HL-60 (cell line): ENCODE measurements at regions not wholly inside any gene's neighbourhood (a gene's known extent, or its start where the extent isn't known, plus 50 kb on each side); places are given as distances from the start of the nearest gene placed in this dataset.

Source experiments
- CTCF ChIP-seq: IDR thresholded peaks from one replicate; pipeline ENCODE4 v1.5.1; 2011; ENCODE audit warnings: low read length, control low read depth, inconsistent platforms; ENCODE audit not compliant: insufficient read depth
- POLR2AphosphoS5 ChIP-seq: IDR thresholded peaks from 2 replicates; pipeline ENCODE4 v1.6.1; 2012; ENCODE audit warnings: low read depth
- REST ChIP-seq: IDR thresholded peaks from 2 replicates; pipeline ENCODE4 v1.6.1; 2012; ENCODE audit warnings: low read depth; ENCODE audit not compliant: insufficient replicate concordance

- TF ChIP-seq CTCF, result no peak
- no peak for TF ChIP-seq REST
- TF ChIP-seq POLR2AphosphoS5, result no peak
Observed at GRCh38 chr16:80174416-80174815, 366.4 kb upstream of the DYNLRB2 start.
